CD1c-positive myeloid dendritic cell (primary cell): ENCODE measurements at regions not wholly inside any gene's neighbourhood (a gene's known extent, or its start where the extent isn't known, plus 50 kb on each side); places are given as distances from the start of the nearest gene placed in this dataset.

Source experiments
- DNase-seq: peaks from one replicate; pipeline ENCODE4 v3.0.0-alpha.2; 2016; ENCODE audit errors: extremely low spot score

- DNase-seq = no peak
These were observed 1298.4 kb upstream of the CELF2 start for GRCh38 chr10:9719246-9719645.

- DNase-seq = no peak
These were observed 1283.9 kb upstream of the CELF2 start for GRCh38 chr10:9733766-9734165.

GRCh38 chr10:9734218-9734617 lies 1283.5 kb upstream of the CELF2 start:
- no peak for DNase-seq

- DNase-seq = no peak
These were observed 1281.9 kb upstream of the CELF2 start for GRCh38 chr10:9735731-9736130.

GRCh38 chr10:9743639-9744038 lies 1274.0 kb upstream of the CELF2 start:
- DNase-seq = no peak

GRCh38 chr10:9745158-9745557 lies 1272.5 kb upstream of the CELF2 start:
- DNase-seq = no peak

- DNase-seq = no peak
These were observed 1260.5 kb upstream of the CELF2 start for GRCh38 chr10:9757176-9757575.

GRCh38 chr10:9759596-9759995 lies 1258.1 kb upstream of the CELF2 start:
- DNase-seq = no peak

- DNase-seq = no peak
These were observed 1254.6 kb upstream of the CELF2 start for GRCh38 chr10:9762966-9763656.

- DNase-seq = no peak
These were observed 1250.9 kb upstream of the CELF2 start for GRCh38 chr10:9766762-9767161.

GRCh38 chr10:9781666-9782065 lies 1236.0 kb upstream of the CELF2 start:
- no peak for DNase-seq

- DNase-seq = no peak
These were observed 1231.6 kb upstream of the CELF2 start for GRCh38 chr10:9786101-9786500.

- no peak for DNase-seq
These were observed 1231.1 kb upstream of the CELF2 start for GRCh38 chr10:9786576-9786975.

- no peak for DNase-seq
These were observed 1227.7 kb upstream of the CELF2 start for GRCh38 chr10:9789996-9790395.

GRCh38 chr10:9792181-9792580 lies 1225.5 kb upstream of the CELF2 start:
- no peak for DNase-seq

- no peak for DNase-seq
These were observed 1221.1 kb upstream of the CELF2 start for GRCh38 chr10:9796564-9796963.

GRCh38 chr10:9800011-9800410 lies 1217.7 kb upstream of the CELF2 start:
- no peak for DNase-seq

GRCh38 chr10:9800571-9800970 lies 1217.1 kb upstream of the CELF2 start:
- DNase-seq = no peak

- DNase-seq = no peak
These were observed 1209.8 kb upstream of the CELF2 start for GRCh38 chr10:9807846-9808245.

- DNase-seq = no peak
These were observed 1206.1 kb upstream of the CELF2 start for GRCh38 chr10:9811601-9812000.

GRCh38 chr10:9814285-9814864 lies 1203.3 kb upstream of the CELF2 start:
- DNase-seq = no peak

- DNase-seq = no peak
These were observed 1197.7 kb upstream of the CELF2 start for GRCh38 chr10:9819756-9820494.

- DNase-seq = no peak
These were observed 1194.3 kb upstream of the CELF2 start for GRCh38 chr10:9823268-9823930.
